HL-60 (cell line): ENCODE measurements at regions not wholly inside any gene's neighbourhood (a gene's known extent, or its start where the extent isn't known, plus 50 kb on each side); places are given as distances from the start of the nearest gene placed in this dataset.

ENCODE experiments used
- DNase-seq, 2 experiments: peaks; one replicate each; pipeline ENCODE4 v3.0.0-alpha.2; 2010 to 2020; ENCODE audit warnings: low read depth in 1 of 2, low spot score in 1 of 2
- H3K27ac ChIP-seq: fragments of 250-450 bp; sonication (Bioruptor Pico); replicated peaks from 2 replicates; pipeline ENCODE4 v1.5.1; 2020; ENCODE audit warnings: mild to moderate bottlenecking, moderate library complexity
- H3K27me3 ChIP-seq: fragments of 250-450 bp; sonication (Bioruptor Pico); 2 replicates; pipeline ENCODE4 v1.5.1; 2021; ENCODE audit warnings: mild to moderate bottlenecking, moderate library complexity; ENCODE audit not compliant: insufficient read depth, poor library complexity, severe bottlenecking
- H3K4me3 ChIP-seq: replicated peaks from 2 replicates; pipeline ENCODE4 v1.5.1; 2011; ENCODE audit warnings: mild to moderate bottlenecking, control low read depth, low read length; ENCODE audit not compliant: insufficient read depth
- CTCF ChIP-seq: IDR thresholded peaks from one replicate; pipeline ENCODE4 v1.5.1; 2011; ENCODE audit warnings: low read length, control low read depth, inconsistent platforms; ENCODE audit not compliant: insufficient read depth
- GABPA ChIP-seq: IDR thresholded peaks from 2 replicates; pipeline ENCODE4 v1.6.1; 2012; ENCODE audit warnings: low read depth
- POLR2AphosphoS5 ChIP-seq: IDR thresholded peaks from 2 replicates; pipeline ENCODE4 v1.6.1; 2012; ENCODE audit warnings: low read depth
- REST ChIP-seq: IDR thresholded peaks from 2 replicates; pipeline ENCODE4 v1.6.1; 2012; ENCODE audit warnings: low read depth; ENCODE audit not compliant: insufficient replicate concordance
- SPI1 ChIP-seq: IDR thresholded peaks from 2 replicates; pipeline ENCODE4 v1.6.1; 2012; ENCODE audit warnings: low read depth, mild to moderate bottlenecking, borderline replicate concordance

GRCh38 chr18:73556904-73557303, 590.7 kb downstream of the FBXO15 start:
- TF ChIP-seq REST: no peak
- H3K4me3 ChIP-seq: no peak overlapping the region
- H3K27ac ChIP-seq: no peak overlapping the region
- H3K27me3 ChIP-seq: no peaks in the 10 kb centered on the region
- no peak for DNase-seq

GRCh38 chr18:73552171-73552570, 595.5 kb downstream of the FBXO15 start:
- TF ChIP-seq POLR2AphosphoS5: no peak
- TF ChIP-seq REST: no peak
- no peak for TF ChIP-seq GABPA
- TF ChIP-seq SPI1: no peak
- TF ChIP-seq CTCF: no peak
- no peak overlapping the region for H3K27ac ChIP-seq
- H3K27me3 ChIP-seq: no peaks in the 10 kb centered on the region
- H3K4me3 ChIP-seq: no peak overlapping the region
- no peak for DNase-seq

- Histone ChIP-seq H3K4me3 (no peak overlapping the region), H3K27me3 (no peaks in the 10 kb centered on the region), H3K27ac (no peak overlapping the region)
- no peak for DNase-seq
- no peak for TF ChIP-seq POLR2AphosphoS5
- TF ChIP-seq GABPA: no peak
- TF ChIP-seq REST: no peak
- no peak for TF ChIP-seq SPI1
- TF ChIP-seq CTCF: no peak
These were observed 596.4 kb downstream of the FBXO15 start for GRCh38 chr18:73551211-73551610.

GRCh38 chr18:73549236-73549635, 598.4 kb downstream of the FBXO15 start:
- no peak for DNase-seq
- Histone ChIP-seq H3K4me3 (no peak overlapping the region), H3K27me3 (no peaks in the 10 kb centered on the region), H3K27ac (no peak overlapping the region)
- TF ChIP-seq GABPA (no peak), SPI1 (no peak), CTCF (no peak), REST (no peak), POLR2AphosphoS5 (no peak)
